ENCODE measurements at regions not wholly inside any gene's neighbourhood (a gene's known extent, or its start where the extent isn't known, plus 50 kb on each side); places are given as distances from the start of the nearest gene placed in this dataset.

DNA sequence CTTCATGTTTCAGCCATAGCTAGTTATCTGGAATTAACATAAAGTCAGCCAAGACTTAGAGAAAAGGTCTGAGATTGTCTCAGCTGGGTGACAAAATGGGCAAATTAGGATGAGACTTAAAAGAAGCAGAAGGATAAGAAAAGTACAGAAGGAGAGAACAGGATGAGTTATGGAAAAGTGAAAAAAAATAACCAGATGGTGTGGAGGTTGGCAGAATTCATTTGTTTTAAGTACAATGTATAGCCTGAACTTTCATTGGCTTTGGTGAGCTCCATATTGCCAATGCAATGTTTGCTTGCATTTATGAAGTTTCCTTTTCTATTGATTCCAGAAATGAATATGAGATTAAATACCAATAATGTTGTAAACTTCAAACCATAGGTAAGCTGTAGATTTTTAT is 447.2 kb upstream of the DPH6 start:
- Histone ChIP-seq H3K36me3 (no peaks in the 10 kb centered on the region), H3K4me3 (no peak overlapping the region), H3K27me3 (no peaks in the 10 kb centered on the region), H3K9me3 (no peaks in the 10 kb centered on the region), H3K4me1 (no peaks in the 10 kb centered on the region), H3K27ac (no peak overlapping the region)
- TF ChIP-seq, protein P1, sequence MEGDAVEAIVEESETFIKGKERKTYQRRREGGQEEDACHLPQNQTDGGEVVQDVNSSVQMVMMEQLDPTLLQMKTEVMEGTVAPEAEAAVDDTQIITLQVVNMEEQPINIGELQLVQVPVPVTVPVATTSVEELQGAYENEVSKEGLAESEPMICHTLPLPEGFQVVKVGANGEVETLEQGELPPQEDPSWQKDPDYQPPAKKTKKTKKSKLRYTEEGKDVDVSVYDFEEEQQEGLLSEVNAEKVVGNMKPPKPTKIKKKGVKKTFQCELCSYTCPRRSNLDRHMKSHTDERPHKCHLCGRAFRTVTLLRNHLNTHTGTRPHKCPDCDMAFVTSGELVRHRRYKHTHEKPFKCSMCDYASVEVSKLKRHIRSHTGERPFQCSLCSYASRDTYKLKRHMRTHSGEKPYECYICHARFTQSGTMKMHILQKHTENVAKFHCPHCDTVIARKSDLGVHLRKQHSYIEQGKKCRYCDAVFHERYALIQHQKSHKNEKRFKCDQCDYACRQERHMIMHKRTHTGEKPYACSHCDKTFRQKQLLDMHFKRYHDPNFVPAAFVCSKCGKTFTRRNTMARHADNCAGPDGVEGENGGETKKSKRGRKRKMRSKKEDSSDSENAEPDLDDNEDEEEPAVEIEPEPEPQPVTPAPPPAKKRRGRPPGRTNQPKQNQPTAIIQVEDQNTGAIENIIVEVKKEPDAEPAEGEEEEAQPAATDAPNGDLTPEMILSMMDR (IDR thresholded peaks at IDR 0.05): no peak
- TF ChIP-seq POLR2A (IDR thresholded peaks at IDR 0.05): no peak
- TF ChIP-seq EP300 (IDR thresholded peaks at IDR 0.05): no peak
- DNase-seq (ENCODE audit: low spot score in 2 of 2): no peak

DNA sequence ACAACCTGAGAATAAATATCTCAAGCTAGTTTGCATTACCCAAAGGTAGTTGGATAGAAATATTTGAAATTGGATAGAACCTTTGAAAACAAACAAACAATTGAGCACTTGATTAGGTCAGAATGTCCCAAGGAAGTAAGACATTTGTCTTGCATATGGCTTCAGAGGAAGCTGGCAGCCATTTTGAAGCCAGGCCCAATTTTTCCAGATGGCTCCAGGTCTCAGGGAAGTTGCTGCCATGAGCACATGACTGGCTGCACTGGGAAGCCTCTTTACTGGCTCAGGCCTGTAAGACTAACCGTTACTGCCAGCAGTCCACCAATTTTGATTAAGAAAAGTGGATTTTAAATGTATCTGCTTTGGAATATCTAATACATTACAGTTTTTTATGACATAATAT is 448.9 kb upstream of the DPH6 start:
- no peak for DNase-seq (ENCODE audit: low spot score in 2 of 2)
- no peaks in the 10 kb centered on the region for H3K36me3 ChIP-seq
- H3K9me3 ChIP-seq: no peaks in the 10 kb centered on the region
- WGBS, 2 donors: 92 to 100% methylated on average over 1 of the region's 1 CpG
- no peaks in the 10 kb centered on the region for H3K4me1 ChIP-seq
- H3K27me3 ChIP-seq: no peaks in the 10 kb centered on the region
- TF ChIP-seq EP300 (IDR thresholded peaks at IDR 0.05) (no peak), POLR2A (IDR thresholded peaks at IDR 0.05) (no peak)
- TF ChIP-seq, protein P1 (IDR thresholded peaks at IDR 0.05): no peak
- no peak overlapping the region for H3K4me3 ChIP-seq
- no peak overlapping the region for H3K27ac ChIP-seq

DNA sequence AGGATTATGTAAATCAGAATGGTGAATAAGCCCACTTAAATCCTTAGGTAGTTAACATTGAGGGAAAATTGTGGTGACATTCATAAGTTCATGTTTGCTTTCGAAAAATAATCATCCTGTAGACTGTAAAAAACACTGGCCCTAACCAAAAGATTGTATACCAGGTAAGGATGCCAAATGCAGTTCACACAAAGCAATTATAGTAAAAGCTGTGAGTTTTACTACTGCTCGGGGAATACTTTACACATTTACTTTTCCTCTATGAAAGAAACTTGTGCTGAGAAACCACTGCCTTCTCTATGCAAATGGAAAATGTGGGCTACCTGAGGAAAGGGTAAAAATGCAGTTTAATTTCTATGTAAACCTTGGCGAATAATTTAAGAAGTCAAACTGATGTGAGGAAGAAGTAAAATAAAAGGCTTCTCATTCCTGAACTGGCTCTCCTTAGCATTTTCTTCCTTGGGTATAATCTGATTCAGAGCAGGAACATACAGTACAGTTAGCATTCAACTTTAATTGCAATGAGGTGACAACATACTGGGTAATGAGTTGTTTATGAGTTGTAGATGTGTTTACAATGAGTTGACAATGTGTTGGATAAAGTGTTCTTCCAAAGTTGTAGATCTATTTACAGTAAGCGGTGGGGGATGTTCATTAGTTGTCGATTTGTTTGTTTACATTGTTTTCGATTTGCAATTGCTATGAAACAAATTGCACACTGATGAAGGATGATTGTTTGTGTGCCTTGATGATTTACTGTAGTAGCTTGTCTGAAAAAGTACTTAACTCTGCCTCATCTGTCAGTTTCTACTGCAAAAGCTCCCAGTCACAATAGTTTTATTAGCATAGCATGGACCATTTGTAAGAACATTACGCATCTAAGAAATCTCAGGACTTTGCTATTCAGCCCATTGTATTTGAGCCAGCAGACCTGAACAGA is 453.0 kb upstream of the DPH6 start:
- H3K27ac ChIP-seq: no peak overlapping the region
- H3K9me3 ChIP-seq: no peaks in the 10 kb centered on the region
- no peaks in the 10 kb centered on the region for H3K4me1 ChIP-seq
- TF ChIP-seq, protein P1 (IDR thresholded peaks at IDR 0.05): no peak
- TF ChIP-seq EP300 (IDR thresholded peaks at IDR 0.05) (no peak), POLR2A (IDR thresholded peaks at IDR 0.05) (no peak)
- 78 to 79% methylated on average over 7 of the region's 7 CpGs for WGBS, 2 donors
- no peaks in the 10 kb centered on the region for H3K36me3 ChIP-seq
- H3K27me3 ChIP-seq: no peaks in the 10 kb centered on the region
- H3K4me3 ChIP-seq: no peak overlapping the region
- DNase-seq (ENCODE audit: low spot score in 2 of 2): no peak

DNA sequence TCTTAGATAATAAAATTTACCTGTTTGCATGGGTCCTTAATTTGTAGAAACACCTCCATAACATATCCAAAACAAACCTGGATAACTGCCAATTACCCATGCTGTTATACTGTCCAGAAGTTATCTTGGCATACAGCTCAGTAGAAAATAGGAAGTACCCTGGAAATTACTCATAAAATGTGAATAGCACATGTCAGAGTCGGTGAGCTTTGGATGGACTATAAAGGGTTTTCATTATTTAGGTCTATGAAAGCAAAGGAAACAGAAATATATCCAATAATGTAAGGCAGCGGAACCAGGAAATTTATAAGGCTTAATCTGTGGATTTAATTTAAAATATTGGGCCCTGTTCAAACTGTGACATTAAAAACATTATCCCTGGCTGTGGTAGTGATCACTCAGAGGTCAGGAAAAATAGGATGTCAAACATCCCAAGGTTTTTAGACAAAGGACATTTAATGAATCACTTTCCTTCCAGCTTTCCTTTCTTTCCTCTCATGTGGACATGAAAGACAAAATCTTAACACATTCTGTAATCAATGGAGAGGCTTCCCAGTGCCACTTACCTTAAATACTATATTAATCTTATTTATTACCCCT is 459.0 kb upstream of the DPH6 start:
- no peak for TF ChIP-seq POLR2A (IDR thresholded peaks at IDR 0.05)
- no peak for TF ChIP-seq EP300 (IDR thresholded peaks at IDR 0.05)
- TF ChIP-seq, protein P1 (IDR thresholded peaks at IDR 0.05): no peak
- Histone ChIP-seq H3K27me3 (no peaks in the 10 kb centered on the region), H3K4me1 (no peaks in the 10 kb centered on the region), H3K9me3 (peaks cover 0 to 17% (median 0%) of the 10 kb centered on the region in 4 donors), H3K36me3 (no peaks in the 10 kb centered on the region), H3K27ac (no peak overlapping the region), H3K4me3 (no peak overlapping the region)
- DNase-seq (ENCODE audit: low spot score in 2 of 2): no peak
- WGBS, 2 donors: 61 to 65% methylated on average over 2 of the region's 2 CpGs

DNA sequence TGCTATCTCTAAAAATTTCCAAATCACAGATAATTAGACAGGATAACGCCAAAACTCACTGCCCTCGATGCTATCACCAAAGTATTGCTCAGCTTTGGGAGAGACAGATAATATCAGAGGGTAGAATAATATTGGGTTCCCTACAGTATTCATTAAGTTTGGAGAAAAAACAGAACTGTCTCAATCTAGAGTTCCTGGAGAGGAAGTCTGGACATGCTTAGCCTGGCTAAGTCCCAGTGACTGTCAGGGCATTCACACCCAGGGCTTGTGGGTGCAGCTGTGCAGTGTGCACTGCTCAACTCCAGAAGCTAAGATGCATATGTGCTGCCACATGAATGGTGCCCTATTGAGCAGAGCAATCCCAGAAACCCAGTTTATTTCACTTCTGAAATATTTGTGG is 459.6 kb upstream of the DPH6 start:
- no peaks in the 10 kb centered on the region for H3K36me3 ChIP-seq
- H3K4me1 ChIP-seq: no peaks in the 10 kb centered on the region
- TF ChIP-seq POLR2A (IDR thresholded peaks at IDR 0.05): no peak
- TF ChIP-seq, protein P1 (IDR thresholded peaks at IDR 0.05): no peak
- TF ChIP-seq EP300 (IDR thresholded peaks at IDR 0.05): no peak
- WGBS, 2 donors: 62 to 72% methylated on average over 2 of the region's 2 CpGs
- no peak for DNase-seq (ENCODE audit: low spot score in 2 of 2)
- H3K9me3 ChIP-seq: peaks cover 0 to 17% (median 0%) of the 10 kb centered on the region in 4 donors
- no peak overlapping the region for H3K4me3 ChIP-seq
- H3K27me3 ChIP-seq: no peaks in the 10 kb centered on the region
- no peak overlapping the region for H3K27ac ChIP-seq

Data from tibial nerve (tissue), 4 donors.